HG03159 (cell line): ENCODE measurements at regions not wholly inside any gene's neighbourhood (a gene's known extent, or its start where the extent isn't known, plus 50 kb on each side); places are given as distances from the start of the nearest gene placed in this dataset.

ENCODE experiments used
- ATAC-seq: cut with Tn5 transposase; IDR thresholded peaks from one replicate; pipeline ENCODE4 v1.9.1; 2021; ENCODE audit warnings: mild to moderate bottlenecking, moderate library complexity; ENCODE audit not compliant: unreplicated experiment

DNA sequence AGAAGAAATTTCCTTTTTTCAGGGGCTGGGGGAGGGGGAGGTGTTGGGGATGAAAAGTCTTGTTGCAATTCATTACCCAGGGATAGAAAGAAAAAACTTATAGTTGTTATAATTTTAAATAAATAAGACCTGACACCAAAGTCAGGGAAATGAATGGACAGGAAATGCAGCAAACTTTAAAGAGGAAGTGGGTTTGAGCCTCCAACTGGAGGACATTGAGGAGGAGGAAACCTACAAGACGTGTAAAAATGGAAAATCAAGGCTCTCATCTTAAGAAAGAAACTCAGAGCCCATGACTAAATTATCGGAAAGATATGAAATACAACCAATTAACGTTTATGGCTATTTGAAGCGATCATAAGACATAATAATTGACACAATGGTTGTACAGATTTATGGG, 54.4 kb downstream of the NIBAN1 start:
- no peak for ATAC-seq

DNA sequence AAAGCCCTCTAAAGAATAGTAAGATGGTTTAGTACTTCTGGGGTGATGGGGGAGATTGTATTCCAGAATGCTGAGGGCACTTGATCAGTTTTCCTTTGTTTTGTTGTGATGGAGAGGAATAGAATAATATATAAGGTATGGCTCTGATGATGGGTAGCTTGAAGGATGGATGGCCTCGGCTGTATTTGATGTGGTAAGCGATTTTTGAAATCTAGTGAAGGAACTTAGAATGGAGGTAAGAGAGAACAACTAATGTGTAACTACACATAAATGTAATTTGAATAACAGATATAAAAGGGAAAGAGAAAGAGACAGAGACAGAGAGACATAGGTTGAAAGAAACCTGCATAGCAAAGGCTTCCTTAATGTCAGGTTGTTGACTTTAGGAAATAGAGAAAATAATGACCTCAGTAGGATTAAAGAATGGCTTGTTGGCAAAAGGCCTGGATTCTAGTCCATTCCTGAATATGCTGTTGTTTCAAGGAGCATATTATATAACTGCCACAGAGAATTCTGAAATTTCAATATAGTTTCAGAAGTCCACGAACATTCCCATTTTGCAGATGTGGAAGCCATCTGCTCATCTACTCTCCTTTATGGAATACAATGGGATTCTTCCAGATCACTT, 58.7 kb downstream of the NIBAN1 start:
- ATAC-seq, result no peak

DNA sequence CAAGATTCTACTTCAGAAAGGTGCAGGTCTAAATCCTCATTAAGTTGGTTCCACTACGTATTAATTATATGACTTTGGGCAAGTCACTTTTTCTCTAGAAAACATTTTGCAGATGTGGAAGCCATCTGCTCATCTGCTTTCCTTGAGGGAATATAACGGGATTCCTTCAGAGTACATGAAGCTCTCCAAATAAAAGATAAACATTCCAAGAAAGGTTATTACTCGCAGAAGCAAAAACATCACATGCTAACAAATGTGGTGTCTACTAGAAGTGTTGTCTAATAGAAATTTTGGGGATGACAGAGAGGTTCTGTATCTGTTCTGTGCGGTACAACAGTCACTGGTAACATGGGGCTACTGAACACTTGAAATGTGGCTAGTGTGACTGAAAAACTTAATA, 60.2 kb downstream of the NIBAN1 start:
- ATAC-seq, result no peak

DNA sequence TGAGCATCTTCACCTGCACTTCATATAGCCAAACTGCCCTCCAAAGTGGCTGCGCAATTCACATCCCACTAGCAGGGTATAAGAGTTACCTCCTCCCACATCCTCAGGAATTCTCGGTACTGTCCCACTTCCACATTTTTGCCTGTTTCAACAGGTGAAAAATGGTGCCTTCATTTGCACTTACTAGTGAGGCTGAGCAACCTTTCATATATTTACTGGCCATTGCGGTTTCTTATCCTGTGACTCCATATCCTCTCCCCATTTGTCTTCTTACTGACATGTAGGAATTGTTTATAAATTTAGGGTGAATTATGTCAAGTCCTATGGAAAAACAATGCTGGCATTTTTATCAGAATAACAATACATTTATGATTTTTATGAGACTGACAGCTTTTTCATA, 61.9 kb downstream of the NIBAN1 start:
- ATAC-seq, result no peak

DNA sequence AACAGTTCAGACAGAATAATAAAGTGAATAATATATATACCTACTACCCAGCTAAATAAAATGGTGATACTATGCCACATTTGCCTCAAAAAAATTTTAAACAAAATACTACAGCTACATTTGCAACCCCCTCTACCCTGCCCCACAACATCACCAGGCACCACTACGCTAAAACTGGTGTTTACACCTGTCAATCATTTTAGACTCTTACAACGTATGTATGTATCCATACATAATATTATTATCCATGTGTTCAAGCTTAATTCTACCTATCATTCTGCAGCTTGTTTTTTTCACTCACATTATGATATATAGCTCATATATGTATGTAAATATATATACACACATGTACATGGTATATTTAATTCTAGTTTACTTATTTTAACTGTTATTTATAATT, 62.5 kb downstream of the NIBAN1 start:
- no peak for ATAC-seq

DNA sequence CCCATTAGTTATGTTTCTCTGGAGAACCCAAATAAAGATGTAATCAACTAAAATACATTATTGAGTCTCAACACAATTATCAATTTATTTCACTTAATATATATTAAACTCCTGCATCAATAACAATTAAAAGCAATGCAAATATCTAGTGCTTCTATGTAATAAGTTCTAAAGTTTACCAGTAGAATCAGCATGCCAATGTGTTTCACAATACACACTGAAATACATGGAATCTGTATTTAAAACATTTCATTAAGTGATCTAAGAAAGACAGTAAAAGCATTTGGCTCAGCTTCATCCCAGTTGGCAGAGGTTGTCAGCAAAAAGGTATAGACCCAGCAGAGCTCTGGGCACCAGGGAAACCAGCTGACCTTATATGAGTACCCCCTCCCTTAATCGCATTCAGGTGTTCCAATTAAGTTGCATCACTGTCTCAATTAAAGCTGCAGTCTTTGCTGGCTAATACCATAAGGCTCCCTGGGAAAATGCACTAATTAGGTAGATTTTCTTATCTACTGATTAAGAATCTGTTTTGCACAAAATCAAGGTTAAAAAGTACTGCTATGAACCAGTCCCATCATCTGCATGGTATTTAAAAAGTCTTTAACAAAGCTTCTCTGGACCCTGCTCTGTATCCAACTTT, 63.1 kb downstream of the NIBAN1 start:
- no peak for ATAC-seq

DNA sequence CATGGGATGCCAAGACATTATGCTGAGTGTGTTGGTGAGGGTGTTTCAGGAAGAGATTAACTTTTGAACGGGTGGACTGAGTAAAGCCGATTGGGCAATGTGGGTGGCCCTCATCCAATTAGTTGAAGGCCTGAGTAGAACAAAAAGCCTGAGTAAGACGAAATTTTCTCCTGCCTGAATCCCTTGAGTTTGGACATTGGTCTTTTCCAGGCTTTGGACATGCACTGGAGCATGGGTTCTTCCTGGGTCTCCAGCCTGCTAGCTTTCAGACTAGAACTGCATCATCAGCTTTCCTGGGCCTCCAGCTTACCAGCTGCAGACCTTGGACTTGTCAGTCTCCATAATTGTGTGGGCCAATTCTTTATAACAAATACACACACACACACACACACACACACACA, 63.6 kb downstream of the NIBAN1 start:
- ATAC-seq, result no peak

DNA sequence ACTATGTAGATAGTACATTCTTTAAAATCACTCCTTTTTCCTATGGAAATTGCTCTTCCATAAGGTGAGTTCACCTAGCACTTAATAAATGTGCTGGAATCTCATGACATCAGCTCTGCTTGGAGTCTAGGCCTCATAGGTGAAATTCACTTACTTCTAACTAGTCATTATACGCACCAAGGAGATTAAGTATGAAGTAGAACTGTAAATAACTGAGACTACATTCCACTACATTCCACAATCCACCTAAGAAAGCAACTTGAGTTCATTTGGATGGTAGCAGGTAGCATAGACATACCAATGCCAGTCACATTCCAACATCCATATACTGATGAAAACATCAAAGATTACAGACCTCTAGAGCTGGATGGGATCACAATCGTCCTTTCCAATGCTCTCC, 64.3 kb downstream of the NIBAN1 start:
- no peak for ATAC-seq

DNA sequence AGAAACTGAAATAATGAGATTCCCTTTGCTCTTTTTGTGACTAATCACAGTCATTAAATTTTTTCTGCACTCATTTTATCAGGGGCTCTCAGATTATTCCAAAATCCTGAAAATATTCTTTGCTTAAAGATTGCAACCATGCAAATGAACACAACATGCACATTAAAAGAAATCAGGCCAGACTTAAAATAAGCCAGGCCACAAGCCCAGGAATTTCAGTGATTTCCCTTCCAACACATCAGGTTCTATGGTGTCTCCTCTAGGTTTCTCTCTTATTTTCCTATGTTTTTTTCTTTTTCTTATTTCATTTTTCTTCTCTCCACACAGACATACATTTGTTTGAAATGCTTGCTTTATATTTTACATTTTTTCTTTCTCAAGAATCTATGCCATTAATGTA, 65.3 kb downstream of the NIBAN1 start:
- no peak for ATAC-seq

DNA sequence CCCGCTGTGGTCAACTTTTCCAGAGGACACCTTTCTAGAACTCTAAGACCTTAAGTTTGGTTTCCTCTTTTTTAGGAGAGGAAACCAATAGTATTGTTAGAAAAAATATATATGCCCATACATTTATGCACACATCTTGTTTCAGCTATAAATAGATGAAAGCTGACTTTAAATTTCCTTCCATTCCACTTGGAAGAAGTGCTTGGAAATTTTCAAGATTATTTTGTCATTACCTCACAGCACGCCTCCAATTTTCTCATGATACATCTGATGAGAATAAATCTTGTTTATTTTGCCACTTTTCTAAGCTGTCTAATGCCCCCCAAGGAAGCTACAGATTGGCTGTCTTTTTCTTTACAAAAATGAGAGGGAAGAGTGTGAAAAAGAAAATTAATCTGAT, 65.8 kb downstream of the NIBAN1 start:
- no peak for ATAC-seq

DNA sequence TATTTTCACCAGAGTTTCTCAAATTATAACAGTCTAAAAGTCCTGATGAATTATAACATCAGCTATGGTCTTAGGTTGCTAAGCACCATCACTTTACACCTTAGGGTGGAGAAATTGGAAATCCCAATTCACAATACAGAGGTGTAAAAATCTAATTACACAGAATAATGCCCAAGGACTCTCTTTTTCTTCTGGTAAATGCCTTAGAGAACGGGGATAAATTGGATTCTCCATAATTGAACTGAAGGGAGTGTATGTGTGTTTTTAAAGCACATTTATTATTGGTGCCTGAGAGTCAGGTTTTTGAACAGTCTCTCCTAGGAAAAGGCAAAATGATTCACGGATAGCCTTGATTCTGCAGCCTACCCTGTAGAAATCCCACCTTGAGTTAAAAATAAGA, 66.8 kb downstream of the NIBAN1 start:
- ATAC-seq, result no peak

DNA sequence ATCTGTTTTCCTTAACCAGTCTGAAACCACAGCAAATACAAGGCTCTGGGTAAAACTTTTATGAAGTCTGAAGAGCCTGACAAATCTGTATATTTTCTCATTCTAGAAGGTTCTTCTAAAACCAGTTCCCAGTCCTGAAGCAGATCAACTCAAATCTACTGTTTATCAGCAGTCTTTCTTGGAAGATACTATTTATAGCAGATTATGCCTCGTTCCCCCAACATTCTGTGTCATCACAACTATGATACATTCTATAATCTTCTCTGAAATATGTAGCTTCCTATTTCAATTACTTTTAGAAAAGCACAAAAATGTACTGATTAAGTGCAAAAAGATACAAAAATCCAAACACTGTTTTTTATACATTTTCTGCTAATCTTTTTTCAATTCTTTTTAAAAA, 67.5 kb downstream of the NIBAN1 start:
- no peak for ATAC-seq

DNA sequence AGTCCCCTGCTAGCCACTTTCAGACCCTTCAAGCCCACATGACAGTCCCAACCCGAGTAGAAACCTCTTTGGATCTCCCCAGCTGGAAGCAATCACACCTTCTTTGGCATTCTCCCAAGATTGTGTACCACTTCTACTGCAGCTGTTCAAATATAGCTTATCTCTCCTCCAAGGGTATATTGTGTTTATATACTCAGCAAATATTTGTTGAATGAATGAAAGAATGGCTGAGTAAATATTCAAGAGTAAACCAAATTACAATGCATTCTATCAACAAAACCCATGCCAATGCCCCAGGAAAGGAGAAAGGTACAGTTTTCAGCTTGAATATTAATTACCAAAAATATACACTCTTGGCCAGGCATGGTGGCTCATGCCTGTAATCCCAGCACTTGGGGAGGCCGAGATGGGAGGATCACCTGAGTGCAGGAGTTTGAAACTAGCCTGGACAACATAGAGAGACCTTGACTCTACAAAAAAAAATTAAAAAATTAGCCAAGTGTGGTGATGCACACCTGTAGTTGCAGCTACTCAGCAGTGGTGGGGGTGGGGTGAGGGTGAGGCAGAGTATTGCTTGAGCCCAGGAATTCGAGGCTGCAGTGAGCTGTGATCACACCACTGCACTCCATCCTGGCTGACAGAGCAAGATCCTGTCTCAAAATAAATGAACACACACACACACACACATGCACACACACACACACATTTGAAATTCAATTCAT, 68.5 kb downstream of the NIBAN1 start:
- no peak for ATAC-seq

DNA sequence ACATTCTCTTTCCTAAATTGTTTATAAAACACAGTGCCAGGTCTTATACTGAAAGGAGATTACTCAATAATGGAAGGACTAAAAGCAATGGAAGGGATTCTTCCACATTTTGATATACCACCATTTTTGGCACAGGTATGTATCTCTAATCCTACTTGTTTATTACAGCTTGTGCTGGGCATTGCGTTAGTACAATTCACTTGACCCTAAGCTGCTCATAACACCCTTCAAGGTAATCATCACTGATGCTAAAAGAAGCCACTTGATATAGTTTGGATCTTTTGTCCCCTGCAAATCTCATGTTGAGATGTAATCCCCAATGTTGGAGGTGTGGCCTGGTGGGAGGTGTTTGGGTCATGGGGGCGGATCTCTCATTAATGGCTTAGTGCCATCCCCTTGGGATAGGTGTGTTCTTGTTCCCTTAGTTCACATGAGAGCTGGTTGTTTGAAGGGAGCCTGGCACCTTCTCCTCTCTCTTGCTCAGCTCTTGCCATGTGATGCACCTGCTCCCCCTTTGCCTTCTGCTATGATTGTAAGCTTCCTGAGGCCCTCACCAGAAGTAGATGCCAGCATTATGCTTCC, 71.1 kb downstream of the NIBAN1 start:
- ATAC-seq, result no peak

DNA sequence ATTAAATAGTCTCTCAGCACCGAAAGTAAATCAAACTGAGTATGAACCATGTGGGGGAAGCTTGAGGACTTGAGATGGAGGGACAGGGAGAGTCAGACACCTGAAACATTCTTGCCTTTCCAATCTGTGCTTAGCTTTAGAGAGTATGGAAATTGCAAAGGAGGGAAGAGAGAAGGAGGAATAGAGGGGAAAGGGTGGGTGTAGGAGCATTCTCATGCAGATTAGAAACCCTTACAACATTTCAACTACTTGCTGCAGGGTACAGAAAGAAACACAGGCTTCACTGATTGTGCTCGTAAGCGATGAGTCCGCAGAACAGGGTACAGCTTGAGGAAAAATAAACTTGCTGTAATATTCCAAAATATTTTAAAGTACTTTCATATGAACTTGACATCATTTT, 73.8 kb downstream of the NIBAN1 start:
- ATAC-seq, result no peak

DNA sequence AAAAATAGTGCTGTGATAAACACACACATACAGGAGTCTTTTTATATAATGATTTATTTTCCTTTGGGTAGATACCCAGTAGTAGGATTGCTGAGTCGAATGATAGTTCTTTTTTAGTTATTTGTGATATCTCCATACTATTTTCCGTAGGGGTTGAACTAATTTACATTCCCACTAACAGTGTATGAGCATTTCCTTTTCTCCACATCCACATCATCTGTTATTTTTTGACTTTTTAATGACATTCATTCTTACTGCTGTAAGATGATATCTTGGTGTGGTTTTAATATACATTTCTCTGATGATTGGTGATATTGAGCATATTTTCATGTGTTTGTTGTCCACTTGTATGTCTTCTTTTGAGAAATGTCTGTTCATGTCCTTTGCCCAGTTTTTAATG, 78.3 kb downstream of the NIBAN1 start:
- no peak for ATAC-seq

DNA sequence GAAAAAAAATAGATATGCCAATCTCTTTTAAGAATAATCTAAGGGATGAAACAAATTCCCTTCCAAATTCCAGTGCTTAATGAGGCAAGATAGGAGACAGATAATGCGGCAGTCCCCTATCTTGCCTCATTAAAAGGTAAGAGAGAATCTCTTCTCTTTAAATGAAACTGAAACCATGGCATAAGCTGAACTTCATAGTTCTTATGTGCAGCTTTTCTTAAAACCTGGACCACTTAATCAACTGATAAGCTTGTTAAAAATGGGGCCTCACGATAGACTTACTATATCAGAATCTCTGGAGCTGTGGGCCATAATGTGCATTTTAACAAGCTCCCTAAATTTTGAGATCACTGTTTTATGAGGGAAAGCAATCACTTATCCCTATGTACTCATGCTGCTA, 79.2 kb downstream of the NIBAN1 start:
- no peak for ATAC-seq

DNA sequence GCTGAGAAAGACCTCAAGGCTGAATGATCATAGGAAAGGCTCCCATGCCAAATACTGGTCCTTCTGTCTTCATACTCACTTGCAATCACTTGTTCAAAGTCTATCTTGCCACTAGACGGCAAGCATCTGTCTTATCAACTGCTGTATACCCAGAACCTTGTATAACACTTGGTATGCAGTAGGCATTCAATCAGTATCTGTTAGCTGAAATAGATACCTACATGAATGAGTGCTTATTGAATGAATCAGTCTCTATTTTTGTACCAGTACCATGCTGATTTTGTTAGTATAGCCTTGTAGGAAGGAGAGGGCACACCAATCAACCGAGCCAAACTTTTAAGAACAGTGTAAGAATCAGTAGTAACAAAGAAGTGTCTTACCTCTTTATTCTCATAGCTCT, 80.6 kb downstream of the NIBAN1 start:
- ATAC-seq, result no peak

DNA sequence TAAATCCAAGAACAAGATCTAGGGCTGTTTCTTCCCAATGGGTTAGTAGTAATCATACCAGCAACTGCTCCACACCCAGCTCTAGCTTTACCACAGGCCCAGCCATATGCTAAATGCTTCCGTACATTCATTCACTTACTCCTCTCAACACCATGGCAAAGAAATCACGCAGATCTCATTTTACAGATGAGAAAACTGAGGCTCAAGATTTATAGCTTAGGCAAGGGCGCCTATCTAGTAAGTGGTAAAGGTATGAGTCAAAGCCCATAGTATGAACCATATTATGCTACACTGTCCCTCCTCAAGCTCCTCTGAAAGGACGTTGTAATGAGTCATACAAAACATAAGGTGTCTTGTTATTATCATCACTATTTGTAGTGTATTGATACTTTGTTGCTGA, 82.2 kb downstream of the NIBAN1 start:
- ATAC-seq, result peak; percentile 73

DNA sequence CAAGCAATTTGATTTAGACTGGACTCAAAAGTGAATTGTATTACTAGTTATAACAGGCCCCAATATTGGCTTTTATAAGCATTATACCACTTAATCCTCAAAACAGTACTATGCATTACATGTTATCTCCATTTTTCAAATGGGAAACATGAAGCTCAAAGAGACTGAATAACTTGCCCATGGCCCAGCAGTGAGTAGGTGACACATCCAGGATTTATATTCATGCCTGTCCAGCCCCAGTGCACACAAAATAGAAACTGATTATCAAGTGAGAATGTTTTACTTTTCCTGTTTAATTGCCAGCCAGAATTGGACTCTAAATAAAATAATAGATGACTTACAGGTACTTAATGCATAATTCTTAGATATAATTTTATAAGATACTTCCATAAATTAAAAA, 82.9 kb downstream of the NIBAN1 start:
- no peak for ATAC-seq

DNA sequence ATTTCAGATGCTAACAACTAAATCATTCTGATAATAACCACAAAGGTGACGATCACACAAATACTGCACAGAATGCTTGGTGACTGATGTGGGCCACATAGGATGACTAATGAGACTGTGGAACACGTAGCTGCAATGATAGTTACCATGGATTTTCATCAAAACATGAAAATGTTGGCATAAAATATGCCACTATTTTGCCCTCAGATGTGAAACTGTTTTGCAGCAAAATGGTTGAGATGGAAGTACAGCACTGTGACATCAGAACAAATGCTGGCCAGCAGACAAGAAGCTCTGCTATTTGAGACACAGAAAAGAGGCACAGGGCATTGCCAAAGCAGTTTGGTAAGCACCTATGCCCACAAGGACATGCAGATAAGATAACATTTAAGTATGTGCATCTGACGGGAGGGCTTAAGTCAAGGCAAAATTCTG, 83.8 kb downstream of the NIBAN1 start:
- ATAC-seq, result no peak

DNA sequence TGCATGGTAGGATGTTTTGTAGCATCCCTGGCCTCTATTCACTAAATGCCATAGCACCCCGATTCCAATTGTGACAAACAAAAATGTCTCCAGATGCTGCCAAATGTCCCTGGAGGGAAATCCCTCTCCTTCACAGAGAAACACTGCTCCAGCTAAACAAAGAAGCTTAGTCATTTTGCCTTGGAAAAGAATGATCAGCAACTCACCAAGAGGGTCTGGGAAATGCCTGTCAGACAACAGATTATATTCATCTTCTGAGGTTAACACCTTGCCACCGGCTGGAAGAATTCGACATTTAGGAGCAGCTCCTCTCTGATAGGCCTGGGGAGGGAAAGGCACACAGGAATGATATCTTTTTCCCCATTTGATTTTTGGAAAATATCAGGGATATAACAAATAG, 84.4 kb downstream of the NIBAN1 start:
- no peak for ATAC-seq
